ENCODE measurements at regions not wholly inside any gene's neighbourhood (a gene's known extent, or its start where the extent isn't known, plus 50 kb on each side); places are given as distances from the start of the nearest gene placed in this dataset.
"Not testable (repeated sequence)": the region's sequence is repeated elsewhere in the genome, so short reads cannot be mapped to it uniquely, and the experiment has no call there.

GRCh38 chr20:26373066-26373465 is 676.4 kb upstream of the ZNF337 start:
- DNase-seq (ENCODE audit: low read depth in 2 of 2) = not testable (repeated sequence)

- DNase-seq (ENCODE audit: low read depth in 2 of 2) = no peak
These were observed 657.9 kb upstream of the ZNF337 start for GRCh38 chr20:26354511-26354910.

- DNase-seq (ENCODE audit: low read depth in 2 of 2) = no peak
These were observed 650.7 kb upstream of the ZNF337 start for GRCh38 chr20:26347396-26347795.

- DNase-seq (ENCODE audit: low read depth in 2 of 2) = not testable (repeated sequence)
These were observed 643.9 kb upstream of the ZNF337 start for GRCh38 chr20:26340460-26341065.

- DNase-seq (ENCODE audit: low read depth in 2 of 2) = no peak
These were observed 627.5 kb upstream of the ZNF337 start for GRCh38 chr20:26324177-26324576.

- DNase-seq (ENCODE audit: low read depth in 2 of 2) = no peak
These were observed 618.4 kb upstream of the ZNF337 start for GRCh38 chr20:26315054-26315453.

GRCh38 chr20:26309720-26310119 is 613.1 kb upstream of the ZNF337 start:
- DNase-seq (ENCODE audit: low read depth in 2 of 2) = not testable (repeated sequence)

GRCh38 chr20:26308961-26309360 is 612.3 kb upstream of the ZNF337 start:
- DNase-seq (ENCODE audit: low read depth in 2 of 2) = no peak

GRCh38 chr20:26295006-26295405 is 598.4 kb upstream of the ZNF337 start:
- no peak for DNase-seq (ENCODE audit: low read depth in 2 of 2)

GRCh38 chr20:26288379-26289061 is 591.9 kb upstream of the ZNF337 start:
- DNase-seq (ENCODE audit: low read depth in 2 of 2) = not testable (repeated sequence)

- no peak for DNase-seq (ENCODE audit: low read depth in 2 of 2)
These were observed 582.6 kb upstream of the ZNF337 start for GRCh38 chr20:26279238-26279637.

- DNase-seq (ENCODE audit: low read depth in 2 of 2) = no peak
These were observed 580.7 kb upstream of the ZNF337 start for GRCh38 chr20:26277339-26277738.

GRCh38 chr20:26276554-26277210 is 580.0 kb upstream of the ZNF337 start:
- DNase-seq (ENCODE audit: low read depth in 2 of 2) = no peak

- DNase-seq (ENCODE audit: low read depth in 2 of 2) = not testable (repeated sequence)
These were observed 572.1 kb upstream of the ZNF337 start for GRCh38 chr20:26268762-26269161.

GRCh38 chr20:26260925-26261324 is 564.3 kb upstream of the ZNF337 start:
- not testable (repeated sequence) for DNase-seq (ENCODE audit: low read depth in 2 of 2)

GRCh38 chr20:26252311-26252975 is 555.8 kb upstream of the ZNF337 start:
- DNase-seq (ENCODE audit: low read depth in 2 of 2) = not testable (repeated sequence)

GRCh38 chr20:26251376-26251775 is 554.7 kb upstream of the ZNF337 start:
- DNase-seq (ENCODE audit: low read depth in 2 of 2) = not testable (repeated sequence)

GRCh38 chr20:26250249-26251114 is 553.8 kb upstream of the ZNF337 start:
- not testable (repeated sequence) for DNase-seq (ENCODE audit: low read depth in 2 of 2)

- no peak for DNase-seq (ENCODE audit: low read depth in 2 of 2)
These were observed 547.1 kb upstream of the ZNF337 start for GRCh38 chr20:26243731-26244130.

GRCh38 chr20:26220609-26221008 is 524.0 kb upstream of the ZNF337 start:
- DNase-seq (ENCODE audit: low read depth in 2 of 2) = not testable (repeated sequence)

- not testable (repeated sequence) for DNase-seq (ENCODE audit: low read depth in 2 of 2)
These were observed 522.9 kb upstream of the ZNF337 start for GRCh38 chr20:26219546-26219945.
